ENCODE measurements at regions not wholly inside any gene's neighbourhood (a gene's known extent, or its start where the extent isn't known, plus 50 kb on each side); places are given as distances from the start of the nearest gene placed in this dataset.

- TF ChIP-seq KIAA2018 (CRISPR knock-in tag; IDR thresholded peaks at IDR 0.05; ENCODE audit: borderline replicate concordance) (no peak), ZNF773 (CRISPR knock-in tag; IDR thresholded peaks at IDR 0.05; ENCODE audit: borderline replicate concordance) (no peak)
Observed at GRCh38 chr14:62453226-62453625, 592.0 kb downstream of the KCNH5 start (continued).

- FAIRE-seq (no peak), ATAC-seq (no peak), DNase-seq (ENCODE audit: low spot score) (no peak)
- TF ChIP-seq ZNF670 (CRISPR knock-in tag; IDR thresholded peaks at IDR 0.05; ENCODE audit: borderline replicate concordance) = no peak
- no peak for TF ChIP-seq NFE2L2 (IDR thresholded peaks at IDR 0.05; ENCODE audit: low read length)
- TF ChIP-seq ATF7 (IDR thresholded peaks at IDR 0.05) = peak; percentile 42; the same call in 1 of the 2 replicates
- no peak for TF ChIP-seq ATF7 (CRISPR knock-in tag; IDR thresholded peaks at IDR 0.05)
- TF ChIP-seq GMEB1 (CRISPR knock-in tag; IDR thresholded peaks at IDR 0.05; ENCODE audit: borderline replicate concordance) = no peak
- Histone ChIP-seq H3K36me3 (replicated peaks in 1 of 2; ENCODE audit: control insufficient read depth in 1 of 2, insufficient read depth in 2 of 2, low read length in 2 of 2) (no peaks in the 10 kb centered on the region), H3K9ac (ENCODE audit: insufficient read depth, low read depth, low read length) (no peak overlapping the region), H3K79me2 (ENCODE audit: insufficient read depth, low read length) (no peaks in the 10 kb centered on the region), H3K27me3 (ENCODE audit: control insufficient read depth in 1 of 2, insufficient read depth in 2 of 2, low read length in 2 of 2) (no peaks in the 10 kb centered on the region), H3K27ac (ENCODE audit: extremely low read length, insufficient read depth, low read length) (no peak overlapping the region), H2AFZ (ENCODE audit: low read length) (no peak overlapping the region), H3K4me2 (ENCODE audit: low read depth, low read length) (no peak overlapping the region), H4K20me1 (ENCODE audit: insufficient read depth, low read length) (no peaks in the 10 kb centered on the region), H3K4me3 (replicated peaks in 1 of 3; ENCODE audit: insufficient read depth in 1 of 3, low read depth in 2 of 3, low read length in 3 of 3) (no peak overlapping the region), H3K4me1 (ENCODE audit: insufficient read depth, low read length) (no peaks in the 10 kb centered on the region), H3K9me3 (ENCODE audit: low read length) (peaks cover 81% of the 10 kb centered on the region)
- CTCF ChIA-PET (ENCODE audit: low intra/inter-chr PET ratio, low total read pairs) = no interaction called here
- intact Hi-C loops (cut with micrococcal nuclease; ENCODE audit: unreplicated experiment) (no loop called here), in situ Hi-C loops (cut with HindIII; ENCODE audit: extremely low pct_ligation_motif_present, low pct_unique_long_range_greater_than_20kb) (no loop called here)
- BruUV-seq (replicated peaks) = no TSS peak
- 5% methylated on average over 3 of the region's 3 CpGs for WGBS (ENCODE audit: low lambda C conversion rate)
- POLR2A ChIA-PET = no interaction called here
Observed at GRCh38 chr14:62455446-62455845, 589.8 kb downstream of the KCNH5 start.

Data from HepG2 (cell line).